HepG2 (cell line): ENCODE measurements at regions not wholly inside any gene's neighbourhood (a gene's known extent, or its start where the extent isn't known, plus 50 kb on each side); places are given as distances from the start of the nearest gene placed in this dataset.

ENCODE experiments used
- ATAC-seq: fragments of 200-7000 bp; cut with Tn5 transposase; 3 replicates; pipeline ENCODE4 v1.9.1; 2020; ENCODE audit warnings: mild to moderate bottlenecking, moderate library complexity
- BruUV-seq: library from RNA; stranded (reverse); fragments of 400-500 nt; replicated peaks from 2 replicates; lab custom pipeline; 2021; lab: Mats Ljungman, UMichigan
- CTCF ChIA-PET: fragments of 300-600 bp; formaldehyde crosslinking; extraction: SDS; loops from one replicate; lab custom pipeline; 2021; ENCODE audit warnings: low total read pairs, inconsistent platforms, low intra/inter-chr PET ratio; lab: Yijun Ruan, JAX
- POLR2A ChIA-PET: fragments of 350-600 bp; sonication (Branson Sonifier 250); formaldehyde crosslinking; loops from one replicate; lab custom pipeline; 2020; ENCODE audit warnings: antibody characterized with exemption, inconsistent platforms; lab: Yijun Ruan, JAX
- DNase-seq: peaks from one replicate; pipeline ENCODE4 v3.0.0-alpha.2; 2015; ENCODE audit warnings: low spot score
- FAIRE-seq: peaks from 3 replicates; lab custom pipeline; 2011; peaks lifted over from hg19 to GRCh38; lab: Jason Lieb, UNC
- H2AFZ ChIP-seq: one replicate; pipeline ENCODE4 v1.6.1; 2011; ENCODE audit warnings: low read length, inconsistent platforms
- H3K27ac ChIP-seq: fragments of 300-600 bp; 3 replicates; pipeline ENCODE4 v1.8.0; 2011; ENCODE audit warnings: mixed run types, mild to moderate bottlenecking, mixed read lengths, low read length, inconsistent platforms; ENCODE audit not compliant: insufficient read depth; ENCODE audit errors: extremely low read length
- H3K27me3 ChIP-seq, 2 experiments: fragments of 200-600 bp in 1 of 2; 2 replicates in 1 of 2; 3 replicates in 1 of 2; pipeline versions ENCODE4 v1.6.0 to v1.8.0; 2011; ENCODE audit warnings: low read length in 2 of 2, mild to moderate bottlenecking in 2 of 2, moderate library complexity in 2 of 2, inconsistent platforms in 1 of 2; ENCODE audit not compliant: insufficient read depth in 2 of 2, control insufficient read depth in 1 of 2
- H3K36me3 ChIP-seq, 2 experiments: fragments of 200-600 bp in 1 of 2; replicated peaks in 1 of 2; 2 replicates in 1 of 2; 3 replicates in 1 of 2; pipeline versions ENCODE4 v1.5.1 to v1.8.0; 2011; ENCODE audit warnings: low read length in 2 of 2, inconsistent platforms in 1 of 2; ENCODE audit not compliant: insufficient read depth in 2 of 2, control insufficient read depth in 1 of 2
- H3K4me1 ChIP-seq: 2 replicates; pipeline ENCODE4 v1.5.1; 2012; ENCODE audit warnings: low read length, inconsistent platforms; ENCODE audit not compliant: insufficient read depth
- H3K4me2 ChIP-seq: 2 replicates; pipeline ENCODE4 v1.6.0; 2011; ENCODE audit warnings: low read depth, low read length, inconsistent platforms
- H3K4me3 ChIP-seq, 3 experiments: fragments of 200-600 bp in 1 of 3; sonication (generic), shearing (Covaris generic) in 1 of 3; replicated peaks in 1 of 3; 2 replicates each; pipeline ENCODE4 v1.5.1; 2011 to 2016; ENCODE audit warnings: low read length in 3 of 3, inconsistent platforms in 2 of 3, low read depth in 2 of 3, mild to moderate bottlenecking in 2 of 3, control low read depth in 1 of 3, mixed read lengths in 1 of 3; ENCODE audit not compliant: insufficient read depth in 1 of 3
- H3K79me2 ChIP-seq: one replicate; pipeline ENCODE4 v1.6.1; 2011; ENCODE audit warnings: low read length, inconsistent platforms; ENCODE audit not compliant: insufficient read depth
- H3K9ac ChIP-seq: 2 replicates; pipeline ENCODE4 v1.6.0; 2011; ENCODE audit warnings: mild to moderate bottlenecking, low read depth, low read length, inconsistent platforms; ENCODE audit not compliant: insufficient read depth
- H3K9me3 ChIP-seq: 2 replicates; pipeline ENCODE4 v1.5.1; 2012; ENCODE audit warnings: mild to moderate bottlenecking, low read length
- H4K20me1 ChIP-seq: 2 replicates; pipeline ENCODE4 v1.6.0; 2011; ENCODE audit warnings: inconsistent platforms, mild to moderate bottlenecking, low read length, moderate library complexity; ENCODE audit not compliant: insufficient read depth
- ARID4A ChIP-seq: sonication (generic); formaldehyde crosslinking; IDR thresholded peaks from 2 replicates; pipeline ENCODE4 v1.5.0; 2020; ENCODE audit warnings: mild to moderate bottlenecking, missing genetic modification reagents, borderline replicate concordance
- CBX1 ChIP-seq: IDR thresholded peaks from one replicate; pipeline ENCODE4 v1.6.1; 2016; ENCODE audit warnings: antibody characterized with exemption, low read depth
- HCFC1 ChIP-seq: fragments of 150-350 bp; IDR thresholded peaks from 2 replicates; pipeline ENCODE4 v1.6.1; 2014; ENCODE audit warnings: low read depth, low read length
- HOXD1 ChIP-seq: sonication (generic); formaldehyde crosslinking; IDR thresholded peaks from 2 replicates; pipeline ENCODE4 v1.5.0; 2020; ENCODE audit warnings: missing genetic modification reagents
- ISX ChIP-seq: sonication (generic); formaldehyde crosslinking; conservative IDR thresholded peaks from 2 replicates; pipeline ENCODE4 v1.5.0; 2020; ENCODE audit warnings: missing genetic modification reagents
- MLLT10 ChIP-seq: sonication (generic); formaldehyde crosslinking; IDR thresholded peaks from 2 replicates; pipeline ENCODE4 v1.4.0; 2020; ENCODE audit warnings: missing genetic modification reagents
- SRSF1 ChIP-seq: fragments of 200-400 bp; formaldehyde crosslinking; optimal IDR thresholded peaks from 2 replicates; pipeline ENCODE3; 2017; ENCODE audit warnings: mild to moderate bottlenecking, low read depth, low read length, moderate library complexity
- WGBS: methylation state at CpG from one replicate; pipeline ENCODE4 v1.1.6; 2017; ENCODE audit warnings: low lambda C conversion rate; 5-methylcytosine and 5-hydroxymethylcytosine counted together
- in situ Hi-C: cut with HindIII; loops from 2 replicates; pipeline ENCODE4 v1.10.0; 2017; ENCODE audit warnings: low pct_unique_long_range_greater_than_20kb; ENCODE audit not compliant: extremely low pct_ligation_motif_present
- intact Hi-C: fragments of 100-400 bp; cut with micrococcal nuclease; formaldehyde crosslinking; loops from one replicate; pipeline ENCODE4 v1.10.0; 2022; ENCODE audit not compliant: unreplicated experiment
- TF ChIP-seq, protein P1 (sequence below): sonication (generic); formaldehyde crosslinking; IDR thresholded peaks from 2 replicates; pipeline ENCODE4; 2020; ENCODE audit warnings: missing genetic modification reagents, mild to moderate bottlenecking, borderline replicate concordance

- TF ChIP-seq, protein P1, sequence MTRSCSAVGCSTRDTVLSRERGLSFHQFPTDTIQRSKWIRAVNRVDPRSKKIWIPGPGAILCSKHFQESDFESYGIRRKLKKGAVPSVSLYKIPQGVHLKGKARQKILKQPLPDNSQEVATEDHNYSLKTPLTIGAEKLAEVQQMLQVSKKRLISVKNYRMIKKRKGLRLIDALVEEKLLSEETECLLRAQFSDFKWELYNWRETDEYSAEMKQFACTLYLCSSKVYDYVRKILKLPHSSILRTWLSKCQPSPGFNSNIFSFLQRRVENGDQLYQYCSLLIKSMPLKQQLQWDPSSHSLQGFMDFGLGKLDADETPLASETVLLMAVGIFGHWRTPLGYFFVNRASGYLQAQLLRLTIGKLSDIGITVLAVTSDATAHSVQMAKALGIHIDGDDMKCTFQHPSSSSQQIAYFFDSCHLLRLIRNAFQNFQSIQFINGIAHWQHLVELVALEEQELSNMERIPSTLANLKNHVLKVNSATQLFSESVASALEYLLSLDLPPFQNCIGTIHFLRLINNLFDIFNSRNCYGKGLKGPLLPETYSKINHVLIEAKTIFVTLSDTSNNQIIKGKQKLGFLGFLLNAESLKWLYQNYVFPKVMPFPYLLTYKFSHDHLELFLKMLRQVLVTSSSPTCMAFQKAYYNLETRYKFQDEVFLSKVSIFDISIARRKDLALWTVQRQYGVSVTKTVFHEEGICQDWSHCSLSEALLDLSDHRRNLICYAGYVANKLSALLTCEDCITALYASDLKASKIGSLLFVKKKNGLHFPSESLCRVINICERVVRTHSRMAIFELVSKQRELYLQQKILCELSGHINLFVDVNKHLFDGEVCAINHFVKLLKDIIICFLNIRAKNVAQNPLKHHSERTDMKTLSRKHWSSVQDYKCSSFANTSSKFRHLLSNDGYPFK (CRISPR knock-in tag), result no peak
Measured at GRCh38 chr10:29212597-29212996, 76.3 kb upstream of the LYZL1 start (continued).

DNA sequence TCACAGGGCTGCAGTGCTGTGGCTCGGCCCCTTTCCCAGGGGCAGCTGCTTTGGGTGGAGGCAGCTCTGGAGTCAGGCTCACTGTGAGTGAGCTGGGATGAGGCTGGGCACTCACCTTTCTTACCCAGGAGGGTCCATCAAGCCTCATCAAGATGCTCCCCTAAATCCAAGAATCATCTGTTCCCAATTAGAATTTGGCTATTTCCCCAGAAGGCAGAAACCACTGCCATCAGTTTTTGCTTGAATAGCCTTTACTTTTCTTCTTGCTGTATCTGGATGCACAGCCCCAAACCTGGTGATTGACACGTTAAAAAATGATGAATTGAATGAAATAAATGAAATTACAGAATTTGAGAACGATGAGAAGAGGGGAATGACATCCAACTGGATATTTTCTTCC is 74.3 kb upstream of the LYZL1 start:
- Histone ChIP-seq H3K9me3 (peaks cover 3% of the 10 kb centered on the region), H3K36me3 (no peaks in the 10 kb centered on the region), H3K79me2 (no peaks in the 10 kb centered on the region), H2AFZ (no peak overlapping the region), H3K27ac (no peak overlapping the region), H3K4me1 (no peaks in the 10 kb centered on the region), H3K4me3 (no peak overlapping the region), H3K4me2 (no peak overlapping the region), H3K9ac (no peak overlapping the region), H3K27me3 (peaks cover 0 to 7% of the 10 kb centered on the region in 2 experiments; a peak in 1 of 5 replicates), H4K20me1 (no peaks in the 10 kb centered on the region)
- 2% methylated on average over 3 of the region's 3 CpGs for WGBS
- FAIRE-seq (no peak), DNase-seq (no peak), ATAC-seq (no peak)
- intact Hi-C loops, result no loop called here
- BruUV-seq, result no TSS peak
- in situ Hi-C loops, result no loop called here
- ChIA-PET POLR2A (no interaction called here), CTCF (no interaction called here)
- TF ChIP-seq HCFC1 (no peak), HOXD1 (CRISPR knock-in tag) (no peak), ISX (CRISPR knock-in tag) (no peak)

GRCh38 chr10:29217292-29217738 is 71.6 kb upstream of the LYZL1 start:
- intact Hi-C loops (no loop called here), in situ Hi-C loops (no loop called here)
- H3K79me2 ChIP-seq, result no peaks in the 10 kb centered on the region
- no peaks in the 10 kb centered on the region for H3K36me3 ChIP-seq
- 57% methylated on average over 6 of the region's 6 CpGs for WGBS
- no peak overlapping the region for H2AFZ ChIP-seq
- H4K20me1 ChIP-seq, result no peaks in the 10 kb centered on the region
- ATAC-seq (no peak), FAIRE-seq (no peak), DNase-seq (no peak)
- BruUV-seq, result no TSS peak
- peaks cover 0 to 4% of the 10 kb centered on the region in 2 experiments; a peak in 1 of 5 replicates for H3K27me3 ChIP-seq
- H3K9me3 ChIP-seq, result no peaks in the 10 kb centered on the region
- no peak overlapping the region for H3K27ac ChIP-seq
- CTCF ChIA-PET, result no interaction called here
- TF ChIP-seq ARID4A (CRISPR knock-in tag), result no peak
- no peak for TF ChIP-seq SRSF1
- TF ChIP-seq CBX1, result no peak
- TF ChIP-seq MLLT10 (CRISPR knock-in tag), result no peak
- H3K4me3 ChIP-seq, result no peak overlapping the region
- no peaks in the 10 kb centered on the region for H3K4me1 ChIP-seq
- H3K4me2 ChIP-seq, result no peak overlapping the region
- POLR2A ChIA-PET, result no interaction called here
- no peak overlapping the region for H3K9ac ChIP-seq
